Coronary artery (tissue), 2 donors: ENCODE measurements at regions not wholly inside any gene's neighbourhood (a gene's known extent, or its start where the extent isn't known, plus 50 kb on each side); places are given as distances from the start of the nearest gene placed in this dataset.

Source experiments
- DNase-seq: peaks from one replicate; pipeline ENCODE4 v3.0.0-alpha.2; 2017; ENCODE audit warnings: low spot score
- H3K27ac ChIP-seq, 2 donors: fragments of 200-600 bp; sonication (generic); one replicate each; pipeline ENCODE4 v1.5.1; 2016 to 2019
- H3K4me3 ChIP-seq: fragments of 200-600 bp; sonication (generic); 2 replicates; pipeline ENCODE4 v1.5.1; 2016; ENCODE audit warnings: mild to moderate bottlenecking, moderate library complexity
- CTCF ChIP-seq: fragments of 200-600 bp; sonication (generic); IDR thresholded peaks from one replicate; pipeline ENCODE4 v1.5.1; 2019; ENCODE audit warnings: antibody characterized with exemption

DNA sequence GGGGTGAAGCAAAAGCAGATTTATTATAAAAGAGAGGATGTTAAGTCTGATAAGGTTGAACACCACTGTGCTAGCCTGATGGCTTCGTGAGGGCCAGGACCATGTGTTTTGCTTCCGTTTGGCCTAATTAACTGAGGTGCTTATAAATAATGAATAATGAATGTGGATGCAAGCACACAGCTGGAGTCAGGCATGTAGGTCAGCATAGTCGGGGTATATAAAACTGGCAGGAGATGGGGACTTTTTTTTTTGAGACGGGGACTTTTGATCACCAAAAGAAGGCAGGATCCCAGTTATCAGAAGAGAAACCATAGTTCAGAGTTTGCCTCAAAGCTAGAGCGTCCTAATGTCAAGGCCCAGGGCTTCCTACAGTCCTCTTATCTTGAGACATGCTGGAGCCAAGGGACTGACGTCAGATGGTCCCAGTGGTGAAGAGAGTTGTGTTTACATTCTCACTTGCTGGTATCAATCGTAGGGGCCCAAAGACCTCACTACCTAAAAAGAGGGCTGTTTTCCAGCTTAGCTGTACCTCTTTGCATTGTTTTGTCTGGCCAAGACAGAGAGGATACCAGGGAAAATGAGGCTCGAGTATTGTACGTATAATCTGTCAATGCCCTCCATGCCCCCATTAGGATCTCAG lies 50.4 kb downstream of the RTL9 start:
- H3K27ac ChIP-seq: no peak overlapping the region
- H3K4me3 ChIP-seq: no peak overlapping the region
- DNase-seq: no peak
- TF ChIP-seq CTCF: no peak

GRCh38 chrX:110409925-110410324 lies 51.3 kb downstream of the RTL9 start:
- DNase-seq: no peak
- TF ChIP-seq CTCF: no peak
- no peak overlapping the region for H3K27ac ChIP-seq
- no peak overlapping the region for H3K4me3 ChIP-seq

DNA sequence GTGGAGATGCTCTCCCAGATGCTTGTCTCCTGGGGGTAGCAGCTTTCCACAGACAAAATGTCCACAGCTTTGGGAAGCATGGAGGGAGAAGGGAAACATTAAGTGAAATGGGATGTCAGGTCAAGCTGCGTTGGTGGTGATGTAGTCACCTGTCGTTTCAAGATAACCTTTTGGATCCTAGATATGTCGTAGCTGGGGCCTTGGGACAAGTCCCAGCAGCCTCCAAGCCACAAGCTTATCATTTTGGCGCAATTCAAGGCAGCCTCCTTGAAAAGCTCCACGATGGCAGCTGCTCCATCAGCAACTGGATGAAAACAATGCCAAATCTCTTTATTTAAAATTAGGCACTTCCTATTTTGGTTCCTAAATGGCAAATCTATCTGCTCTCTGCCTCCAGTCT lies 52.0 kb downstream of the RTL9 start:
- no peak overlapping the region for H3K4me3 ChIP-seq
- TF ChIP-seq CTCF: no peak
- no peak for DNase-seq

DNA sequence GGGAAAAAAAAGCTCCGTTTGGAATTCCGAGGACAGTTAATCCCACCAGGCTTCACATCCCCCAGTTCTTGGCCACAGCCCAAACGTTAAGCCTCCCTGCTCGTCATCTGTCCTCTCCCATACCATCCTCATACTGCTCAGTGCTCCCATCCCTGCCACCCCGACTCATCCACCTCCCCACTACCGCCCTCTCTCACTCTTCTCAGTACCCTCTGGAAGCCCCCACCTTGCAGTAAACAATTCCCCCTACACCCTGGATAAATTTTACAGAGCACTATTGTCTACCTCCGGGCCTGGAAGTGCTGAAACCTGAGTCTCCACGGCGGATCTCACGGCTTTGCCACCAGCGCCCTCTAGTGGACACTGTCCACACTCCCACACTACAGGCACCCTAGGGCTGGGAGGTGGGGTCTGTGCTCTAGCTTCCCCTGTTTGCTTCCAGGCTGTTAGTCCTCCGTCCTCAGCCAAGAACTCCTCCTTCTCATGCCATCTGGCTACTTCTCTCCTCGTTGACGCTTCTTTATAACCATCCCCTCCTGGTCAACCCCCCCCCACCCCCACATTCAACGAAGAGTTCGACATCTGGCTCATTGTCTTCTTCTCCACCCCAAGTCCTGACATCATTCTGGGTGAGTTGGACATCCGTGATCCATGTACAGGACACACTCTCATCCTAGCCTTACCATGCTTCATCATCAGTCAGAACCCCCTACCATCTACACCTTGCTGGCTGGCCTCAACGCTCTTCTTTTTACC lies 54.5 kb downstream of the RTL9 start:
- Histone ChIP-seq H3K27ac (no peak overlapping the region), H3K4me3 (no peak overlapping the region)
- TF ChIP-seq CTCF: peak; percentile 56
- DNase-seq: peak; percentile 74

More for the DNA sequence above, 52.0 kb downstream of the RTL9 start:
- no peak overlapping the region for H3K27ac ChIP-seq

DNA sequence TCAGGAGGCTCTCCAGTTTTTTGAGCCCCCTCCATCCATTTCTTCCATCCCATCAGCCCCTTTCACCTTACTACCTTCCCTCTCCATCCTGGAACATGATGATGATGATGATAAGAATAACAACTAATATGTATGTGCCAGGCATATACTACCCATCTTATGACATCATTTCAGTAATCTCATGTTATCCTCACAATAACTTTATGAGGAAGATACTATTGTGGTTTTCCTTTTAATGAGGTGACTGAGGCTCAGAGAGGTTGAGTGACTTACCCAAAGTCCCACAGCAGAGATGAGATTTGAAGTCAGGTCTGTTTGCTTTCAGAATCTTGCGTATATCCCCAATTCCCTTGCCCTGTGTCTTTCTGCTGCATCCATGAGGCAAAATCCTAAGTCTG lies 55.1 kb downstream of the RTL9 start:
- H3K4me3 ChIP-seq: no peak overlapping the region
- DNase-seq: no peak
- H3K27ac ChIP-seq: peak overlapping the region in 1 of 2 donors; percentile 12
- no peak for TF ChIP-seq CTCF

DNA sequence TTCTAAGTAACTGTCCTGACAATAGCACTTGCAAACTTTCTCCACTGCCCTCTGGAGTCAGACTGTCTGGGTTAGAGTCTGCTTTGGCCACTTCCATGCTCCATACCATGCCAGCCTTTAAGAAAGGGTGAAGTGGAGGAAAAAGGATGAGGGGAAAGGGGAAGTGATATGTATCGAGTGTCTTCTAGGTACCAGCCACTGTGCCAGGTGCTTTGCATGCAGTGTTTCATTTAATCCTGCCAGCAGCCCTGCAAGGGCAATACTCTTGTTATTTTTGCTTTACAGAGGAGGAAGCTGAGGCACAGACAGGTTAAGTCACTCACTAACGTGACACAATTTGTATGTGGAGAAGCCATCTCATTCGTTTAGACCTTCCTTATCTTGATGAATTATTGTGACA lies 55.6 kb downstream of the RTL9 start:
- peak; percentile 55 for DNase-seq
- Histone ChIP-seq H3K27ac (peak overlapping the region in 1 of 2 donors; percentile 12), H3K4me3 (no peak overlapping the region)
- TF ChIP-seq CTCF: no peak
